Cardiac septum (tissue), 1 donor: ENCODE measurements at regions not wholly inside any gene's neighbourhood (a gene's known extent, or its start where the extent isn't known, plus 50 kb on each side); places are given as distances from the start of the nearest gene placed in this dataset.
"Not testable (repeated sequence)": the region's sequence is repeated elsewhere in the genome, so short reads cannot be mapped to it uniquely, and the experiment has no call there.

Experiments
- DNase-seq: peaks from one replicate; pipeline ENCODE4 v3.0.0-alpha.2; 2020; ENCODE audit warnings: low spot score
- intact Hi-C: fragments of 100-400 bp; cut with DNase I; formaldehyde crosslinking; loops from one replicate; pipeline ENCODE4 v1.14.0; 2022
- donor health status: DM: no; HTN: no; CAD: no.

- DNase-seq, intact Hi-C loops: not testable (repeated sequence)
Measured at GRCh38 chrX:46186811-46187106, 358.5 kb downstream of the ZNF674 start.

DNA sequence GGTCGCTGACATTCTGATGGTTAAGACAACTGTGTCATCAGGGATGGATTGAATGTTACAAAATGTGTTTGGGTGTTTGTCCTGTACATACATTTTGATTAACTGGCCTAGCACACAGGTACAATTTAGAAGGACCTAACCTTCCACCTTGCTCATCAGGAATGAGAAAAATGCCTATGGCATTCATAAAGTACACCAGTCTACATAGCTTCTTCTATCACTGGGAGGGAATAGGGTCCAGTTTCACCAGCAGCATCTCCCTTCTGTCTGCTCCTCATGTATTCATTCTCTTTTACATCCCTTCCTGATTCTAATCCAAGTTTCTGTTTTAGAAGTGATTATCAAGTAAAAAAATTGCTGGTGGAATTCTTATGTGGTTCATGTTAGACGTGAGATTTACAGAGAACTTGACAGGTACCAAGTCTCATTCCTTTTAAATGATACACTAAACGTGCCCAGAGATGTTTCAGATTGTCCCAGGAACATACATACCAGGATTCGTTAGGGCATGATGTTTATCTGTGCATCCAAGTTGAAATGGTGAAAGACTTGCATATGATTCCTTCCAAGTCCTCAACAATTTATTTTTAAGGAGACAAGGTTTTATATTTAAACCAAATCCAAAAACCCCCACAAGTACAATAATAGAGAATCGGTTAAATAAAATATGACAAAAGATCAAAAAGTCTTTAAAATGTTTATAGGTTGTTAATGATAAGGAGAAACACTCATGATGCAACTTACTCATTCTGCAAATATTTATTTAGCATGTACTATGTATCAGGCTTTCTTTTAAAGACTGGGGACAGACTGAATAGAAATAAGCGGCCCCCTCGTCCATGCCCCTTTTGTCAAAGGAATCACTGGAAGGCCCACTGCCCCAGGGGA lies 359.1 kb downstream of the ZNF674 start:
- intact Hi-C loops: no loop called here
- DNase-seq: no peak

GRCh38 chrX:46184749-46185148 lies 360.5 kb downstream of the ZNF674 start:
- no peak for DNase-seq
- intact Hi-C loops: no loop called here

GRCh38 chrX:46180258-46180687 lies 364.9 kb downstream of the ZNF674 start:
- intact Hi-C loops: no loop called here

DNA sequence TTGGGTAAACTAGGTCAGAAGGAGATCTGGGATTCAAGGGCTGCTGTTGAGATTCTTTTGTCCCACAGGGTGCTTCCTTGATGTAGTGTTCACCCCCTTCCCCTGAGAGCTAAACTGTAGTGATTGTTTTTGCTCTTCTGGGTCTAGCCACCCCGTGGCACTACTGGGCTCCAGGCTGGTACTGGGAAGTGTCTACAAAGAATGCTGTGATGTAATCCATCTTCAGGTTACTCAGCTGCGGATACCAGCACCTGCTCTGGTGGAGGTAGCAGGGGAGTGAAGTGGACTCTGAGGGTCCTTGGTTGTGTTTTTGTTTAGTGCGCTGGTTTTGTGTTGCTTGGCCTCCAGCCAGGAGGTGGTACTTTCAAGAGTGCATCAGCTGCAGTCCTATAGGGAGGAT lies 365.5 kb downstream of the ZNF674 start:
- no peak for DNase-seq
- intact Hi-C loops: no loop called here

More at GRCh38 chrX:46180258-46180687, 364.9 kb downstream of the ZNF674 start:
- DNase-seq: no peak

- intact Hi-C loops: no loop called here
- DNase-seq: no peak
Measured at GRCh38 chrX:46178763-46179162, 366.5 kb downstream of the ZNF674 start.

GRCh38 chrX:46173159-46173558 lies 372.1 kb downstream of the ZNF674 start:
- intact Hi-C loops: no loop called here
- no peak for DNase-seq

- intact Hi-C loops, DNase-seq: not testable (repeated sequence)
Measured at GRCh38 chrX:46171457-46171856, 373.8 kb downstream of the ZNF674 start.

DNA sequence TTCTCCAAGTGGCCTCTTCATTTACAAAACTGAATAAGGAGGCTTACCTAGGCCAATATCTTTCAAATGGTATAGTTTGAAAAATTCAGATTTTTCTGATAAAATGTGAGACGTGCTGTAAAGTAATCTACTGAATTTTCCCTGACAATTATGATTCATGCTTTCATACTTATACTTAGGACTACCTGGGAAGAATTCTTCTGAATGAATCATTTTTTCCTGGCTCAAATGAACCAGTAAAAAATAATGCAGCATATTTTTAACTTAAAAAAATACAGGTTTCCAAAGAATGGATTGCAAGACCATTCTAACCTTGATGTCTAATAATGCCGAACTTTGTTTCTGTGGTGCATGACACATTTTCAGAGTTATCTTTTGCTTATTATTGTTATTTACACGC lies 375.4 kb downstream of the ZNF674 start:
- intact Hi-C loops: no loop called here
- DNase-seq: no peak

GRCh38 chrX:46168254-46168653 lies 377.0 kb downstream of the ZNF674 start:
- intact Hi-C loops: no loop called here
- DNase-seq: no peak

GRCh38 chrX:46165866-46166265 lies 379.4 kb downstream of the ZNF674 start:
- intact Hi-C loops: no loop called here
- no peak for DNase-seq

- DNase-seq: no peak
- intact Hi-C loops: no loop called here
Measured at GRCh38 chrX:46165411-46165810, 379.8 kb downstream of the ZNF674 start.

DNA sequence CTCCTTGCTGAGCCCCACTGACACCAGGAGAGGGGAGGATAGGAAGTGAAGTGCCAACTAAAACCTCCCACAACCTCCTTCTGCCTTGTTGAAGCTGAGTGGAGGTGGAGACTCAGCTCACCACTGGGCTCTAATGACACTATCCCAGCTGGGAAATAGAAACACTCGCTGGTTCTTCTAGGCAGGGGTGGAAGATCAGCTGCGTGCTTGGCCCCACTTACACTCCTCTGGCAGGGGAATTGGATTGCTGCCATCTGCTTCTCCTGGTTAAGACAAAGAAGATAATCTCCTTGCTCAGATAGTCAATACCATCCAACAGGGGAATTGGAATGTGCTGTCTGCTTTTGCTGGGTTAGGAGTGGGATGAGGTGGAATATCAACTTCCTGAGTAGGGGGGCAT lies 392.5 kb downstream of the ZNF674 start:
- no peak for DNase-seq
- intact Hi-C loops: no loop called here

DNA sequence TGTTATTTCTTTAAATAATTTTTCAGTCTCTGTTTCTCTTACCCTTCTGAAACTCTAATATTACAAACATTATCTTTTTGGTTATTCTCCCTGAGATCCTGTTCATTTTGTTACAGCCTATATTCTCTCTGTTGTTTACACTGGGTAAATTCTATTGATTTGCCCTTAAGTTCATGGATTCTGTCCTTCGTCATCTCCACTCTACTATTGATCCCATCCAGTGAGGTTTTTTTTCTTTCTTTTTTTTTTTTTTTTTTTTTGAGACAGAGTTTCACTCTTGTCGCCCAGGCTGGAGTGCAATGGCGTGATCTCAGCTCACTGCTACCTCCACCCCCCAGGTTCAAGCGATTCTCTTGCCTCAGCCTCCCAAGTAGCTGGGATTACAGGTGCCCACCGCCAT lies 393.9 kb downstream of the ZNF674 start:
- DNase-seq, intact Hi-C loops: not testable (repeated sequence)

- intact Hi-C loops: no loop called here
- DNase-seq: no peak
Measured at GRCh38 chrX:46144566-46144965, 400.7 kb downstream of the ZNF674 start.

- DNase-seq: no peak
- intact Hi-C loops: no loop called here
Measured at GRCh38 chrX:46140272-46140671, 404.9 kb downstream of the ZNF674 start.

- intact Hi-C loops: no loop called here
- no peak for DNase-seq
Measured at GRCh38 chrX:46130247-46130646, 415.0 kb downstream of the ZNF674 start.

DNA sequence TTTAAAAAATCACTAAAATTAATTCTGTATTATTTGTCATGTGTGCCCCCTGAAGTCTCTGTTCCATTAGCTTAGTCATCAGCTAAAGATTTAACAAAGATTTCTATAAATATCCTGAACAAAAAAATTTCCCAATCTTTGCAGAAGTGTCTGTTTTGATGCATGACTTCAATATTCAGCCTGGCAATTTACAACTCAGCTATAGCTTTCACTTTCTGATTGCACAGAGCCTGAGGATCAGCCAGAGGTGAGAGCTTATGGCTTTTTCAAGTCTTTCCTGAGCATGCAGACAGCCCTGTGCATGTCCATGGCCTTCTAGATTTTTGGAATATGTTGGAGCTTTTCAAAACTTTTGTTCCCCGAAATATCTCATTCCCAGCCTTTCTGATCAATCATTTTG lies 420.1 kb downstream of the ZNF674 start:
- intact Hi-C loops: no loop called here
- no peak for DNase-seq

GRCh38 chrX:46117234-46117633 lies 428.0 kb downstream of the ZNF674 start:
- intact Hi-C loops: no loop called here
- DNase-seq: no peak

DNA sequence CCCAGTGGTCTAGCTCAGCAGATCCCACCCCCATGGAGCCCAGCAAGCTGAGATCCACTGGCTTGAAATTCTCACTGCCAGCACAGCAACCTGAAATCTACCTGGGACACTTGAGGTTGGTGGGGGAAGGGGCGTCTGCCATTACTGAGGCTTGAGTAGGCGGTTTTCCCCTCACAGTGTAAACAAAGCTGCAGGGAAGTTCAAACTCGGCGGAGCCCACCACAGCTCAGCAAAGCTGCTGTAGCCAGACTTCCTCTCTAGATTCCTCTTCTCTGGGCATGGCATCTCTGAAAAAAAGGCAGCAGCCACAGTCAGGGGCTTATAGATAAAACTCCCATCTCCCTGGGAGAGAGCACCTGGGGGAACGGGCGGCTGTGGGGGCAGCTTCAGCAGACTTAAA lies 457.9 kb downstream of the ZNF674 start:
- DNase-seq, intact Hi-C loops: not testable (repeated sequence)

GRCh38 chrX:46080121-46080520 lies 465.1 kb downstream of the ZNF674 start:
- intact Hi-C loops, DNase-seq: not testable (repeated sequence)

- intact Hi-C loops: no loop called here
- no peak for DNase-seq
Measured at GRCh38 chrX:46072791-46073190, 472.4 kb downstream of the ZNF674 start.
